ENCODE measurements at regions not wholly inside any gene's neighbourhood (a gene's known extent, or its start where the extent isn't known, plus 50 kb on each side); places are given as distances from the start of the nearest gene placed in this dataset.

- no peak for DNase-seq
Measured at GRCh38 chrX:99705701-99706100, 704.4 kb downstream of the PCDH19 start.

DNA sequence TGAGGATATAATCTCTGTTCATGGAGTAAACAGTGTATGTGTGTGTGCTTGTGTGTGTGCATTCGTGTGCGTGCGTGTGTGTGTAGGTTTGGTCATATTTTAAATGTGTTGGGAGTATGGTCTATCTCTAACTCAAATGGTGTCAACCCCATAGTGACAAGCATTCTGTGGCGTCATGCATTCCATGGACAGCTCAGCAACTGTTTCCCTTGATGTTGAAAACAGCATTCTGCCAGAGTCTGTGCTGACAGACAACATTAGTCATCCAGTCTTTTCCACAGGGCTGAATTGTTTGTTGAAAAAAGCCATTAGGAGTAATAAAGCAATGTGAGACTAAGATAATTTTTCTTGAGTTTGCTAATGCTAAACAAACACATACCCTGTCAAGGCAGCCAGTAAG is 706.6 kb downstream of the PCDH19 start:
- DNase-seq: peak; percentile 67

GRCh38 chrX:99698451-99698850 is 711.6 kb downstream of the PCDH19 start:
- no peak for DNase-seq

DNA sequence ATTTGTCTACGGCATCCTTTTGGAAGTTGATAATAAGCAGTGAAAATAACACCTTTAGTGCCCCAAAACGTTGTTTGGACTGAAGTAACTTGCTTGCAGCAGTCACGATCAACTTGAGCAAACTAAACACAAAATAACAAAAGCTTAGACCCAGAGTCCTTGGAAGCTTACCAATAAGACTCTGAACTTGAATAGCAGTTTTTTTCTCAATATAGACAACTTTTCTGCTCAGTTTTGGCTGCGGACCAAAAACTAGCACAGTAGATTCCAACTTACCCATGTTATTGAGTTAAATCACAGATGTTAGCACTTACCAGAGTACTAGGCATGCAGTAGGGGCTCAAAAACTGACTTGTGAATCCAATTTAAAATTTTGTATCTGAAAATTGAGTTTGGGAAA is 746.9 kb downstream of the PCDH19 start:
- no peak for DNase-seq

DNA sequence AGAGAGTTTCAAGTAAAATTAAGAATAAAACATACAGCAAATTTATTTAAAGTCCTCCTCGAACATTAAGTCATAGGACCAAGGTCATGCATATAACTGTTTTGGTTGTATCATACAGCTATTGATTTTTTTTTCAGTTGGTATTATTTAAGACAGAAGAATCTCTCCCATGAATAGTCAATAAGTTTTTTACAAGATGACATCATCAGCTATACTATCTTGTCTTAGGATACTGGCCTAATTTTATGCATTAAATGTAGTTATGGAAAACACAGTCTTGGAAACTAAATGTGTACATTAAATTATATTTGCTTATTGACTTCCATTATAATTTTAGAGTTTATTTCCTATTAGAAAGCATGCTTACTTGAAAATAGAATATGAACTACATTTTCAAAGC is 755.9 kb downstream of the PCDH19 start:
- DNase-seq: no peak

DNA sequence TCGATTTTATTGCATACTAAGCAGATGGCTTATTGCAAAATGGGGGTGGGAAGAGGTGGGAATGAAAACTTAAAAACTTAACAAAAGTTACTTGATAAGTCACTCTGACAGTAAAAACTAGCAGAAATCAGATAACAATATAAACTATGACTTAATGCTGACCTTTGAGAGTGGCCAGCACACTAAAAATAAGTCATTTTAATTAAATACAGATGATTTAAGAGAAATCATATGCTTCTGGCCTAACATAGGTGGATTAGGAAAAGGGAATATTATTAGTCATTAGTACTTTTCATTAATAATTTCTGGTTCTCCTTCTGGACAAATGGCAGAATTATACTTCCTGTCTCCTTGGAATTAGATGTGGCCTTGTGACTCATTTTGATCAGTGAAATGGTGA is 756.7 kb downstream of the PCDH19 start:
- DNase-seq: no peak

- DNase-seq: no peak
Measured at GRCh38 chrX:99613041-99613440, 797.0 kb downstream of the PCDH19 start.

DNA sequence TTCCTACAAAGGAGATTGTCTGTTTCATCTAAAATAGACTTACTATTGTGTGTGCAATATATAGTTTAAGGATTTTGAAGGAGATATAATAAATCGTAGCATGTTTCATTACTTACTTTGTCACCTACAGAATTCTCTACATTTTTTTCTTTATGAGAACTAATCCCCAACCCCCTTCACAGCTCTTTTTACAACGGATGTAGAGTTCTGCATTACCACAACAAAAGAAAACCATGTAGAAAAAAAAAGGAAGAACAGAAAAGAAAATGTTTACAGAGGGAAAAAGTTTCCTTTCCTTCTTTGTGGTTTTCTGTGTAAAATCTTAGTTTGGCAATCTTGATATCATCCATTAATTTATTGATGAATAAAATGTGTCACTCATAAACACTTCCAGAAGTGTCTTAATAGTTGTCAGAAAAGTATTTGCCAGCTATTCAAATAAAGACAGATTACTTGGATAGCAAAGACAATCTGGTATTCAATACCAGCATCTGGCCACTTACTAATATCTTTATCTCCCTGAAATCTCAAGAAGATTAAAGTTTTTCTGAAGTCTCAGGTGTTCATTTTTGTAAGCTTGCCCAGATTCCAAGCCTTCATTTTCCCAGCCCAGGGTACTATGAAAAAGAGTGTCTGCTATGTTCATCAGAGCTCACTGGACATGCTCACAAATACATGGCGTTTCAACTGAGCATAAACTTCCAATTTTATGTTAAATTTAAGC is 806.8 kb downstream of the PCDH19 start:
- no peak for DNase-seq

DNA sequence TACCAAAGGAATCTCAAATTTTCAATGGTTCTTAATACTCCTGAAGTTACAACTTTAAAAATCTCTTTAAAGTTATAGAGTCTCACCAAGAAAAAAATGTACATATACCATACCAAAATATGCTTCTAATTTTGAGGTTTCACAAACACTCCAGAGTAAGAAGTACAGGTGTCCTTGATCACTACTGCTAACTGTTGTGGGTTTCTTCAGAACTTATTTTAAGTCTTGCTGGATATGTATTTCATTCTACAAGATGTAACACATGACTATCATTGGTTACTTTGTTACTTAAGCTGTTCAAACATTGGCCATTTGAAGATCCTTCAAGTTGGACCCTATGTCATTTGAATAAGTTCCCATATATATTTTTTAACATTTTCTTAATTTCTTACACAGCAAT is 808.0 kb downstream of the PCDH19 start:
- no peak for DNase-seq

DNA sequence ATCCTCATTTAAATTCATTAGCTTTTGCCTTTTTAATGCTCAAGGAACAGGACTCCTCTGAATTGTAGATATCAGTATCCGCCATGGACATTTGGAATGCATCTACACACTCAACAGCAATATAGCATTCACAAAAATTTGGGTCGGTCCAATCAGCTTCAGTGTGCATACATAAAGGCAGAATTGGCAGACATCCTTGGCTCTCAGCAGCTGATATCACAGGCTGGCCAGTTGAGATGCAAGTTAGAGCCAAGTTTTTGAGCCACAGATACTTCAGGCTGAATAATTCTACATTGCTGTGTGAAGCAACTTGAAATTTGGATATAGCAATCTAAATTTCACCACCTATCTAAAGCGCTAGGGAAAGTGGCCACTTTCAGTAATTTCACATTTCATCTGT is 821.1 kb downstream of the PCDH19 start:
- no peak for DNase-seq

- DNase-seq: no peak
Measured at GRCh38 chrX:99572711-99573110, 837.4 kb downstream of the PCDH19 start.

GRCh38 chrX:99549381-99549780 is 860.7 kb downstream of the PCDH19 start:
- no peak for DNase-seq

DNA sequence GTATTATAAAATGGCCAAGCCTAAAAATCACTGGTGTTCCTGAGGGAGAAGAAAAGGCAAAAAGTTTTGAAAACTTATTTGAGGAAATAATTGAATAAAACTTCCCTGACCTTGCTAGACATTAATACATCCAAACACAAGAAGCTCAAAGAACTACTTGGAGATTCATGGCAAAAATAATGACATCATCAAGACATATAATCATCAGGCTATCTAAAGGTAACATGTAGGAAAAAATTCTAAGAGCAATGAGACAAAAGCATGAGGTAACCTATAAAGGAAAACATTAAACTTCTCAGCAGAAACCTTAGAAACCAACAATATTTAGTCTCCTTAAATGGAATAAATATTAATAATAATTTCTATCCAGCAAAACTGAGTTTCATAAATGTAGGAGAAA is 887.6 kb downstream of the PCDH19 start:
- DNase-seq: no peak

DNA sequence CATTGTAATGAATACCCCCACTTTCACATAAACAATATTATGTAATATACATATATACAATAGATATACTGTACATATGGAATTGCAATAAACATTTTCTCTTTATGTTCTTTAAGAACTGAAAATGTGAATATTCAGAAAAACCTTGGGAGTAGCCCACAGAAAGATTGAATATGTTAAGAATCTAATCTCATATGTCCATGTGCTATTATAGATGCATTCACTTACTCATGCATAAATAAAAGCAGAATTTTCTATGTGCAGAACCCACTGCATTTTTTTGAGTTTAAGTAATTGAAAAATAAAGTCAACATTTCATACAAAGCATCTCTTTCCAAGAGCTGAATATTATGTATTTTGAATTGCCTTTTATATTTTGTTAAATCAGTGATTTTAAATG is 902.3 kb downstream of the PCDH19 start:
- DNase-seq: no peak

- DNase-seq: no peak
Measured at GRCh38 chrX:99495453-99495852, 914.6 kb downstream of the PCDH19 start.

- no peak for DNase-seq
Measured at GRCh38 chrX:99494668-99495067, 915.4 kb downstream of the PCDH19 start.

DNA sequence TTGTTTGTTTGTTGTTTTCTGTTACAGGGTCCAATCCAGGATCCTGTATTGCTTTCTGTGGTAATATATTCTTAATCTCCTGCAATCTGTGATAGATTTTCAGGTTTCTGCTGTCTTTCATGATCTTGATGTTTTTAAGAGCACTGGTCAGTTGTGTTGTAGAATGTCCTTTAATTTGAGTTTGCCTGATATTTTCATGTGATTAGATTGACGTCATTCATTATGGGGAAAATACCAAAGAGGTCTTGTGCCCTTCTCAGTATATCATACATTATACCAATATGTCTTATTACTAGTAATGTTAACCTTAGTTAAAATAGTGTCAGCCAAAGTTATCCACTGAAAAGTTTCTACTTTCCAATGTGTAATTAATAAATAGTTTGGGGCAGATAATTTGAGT is 929.3 kb downstream of the PCDH19 start:
- no peak for DNase-seq

- DNase-seq: no peak
Measured at GRCh38 chrX:99469439-99469838, 940.6 kb downstream of the PCDH19 start.

- no peak for DNase-seq
Measured at GRCh38 chrX:99468993-99469392, 941.1 kb downstream of the PCDH19 start.

- DNase-seq: no peak
Measured at GRCh38 chrX:99461223-99461622, 948.9 kb downstream of the PCDH19 start.

- no peak for DNase-seq
Measured at GRCh38 chrX:99445336-99445735, 964.7 kb downstream of the PCDH19 start.

DNA sequence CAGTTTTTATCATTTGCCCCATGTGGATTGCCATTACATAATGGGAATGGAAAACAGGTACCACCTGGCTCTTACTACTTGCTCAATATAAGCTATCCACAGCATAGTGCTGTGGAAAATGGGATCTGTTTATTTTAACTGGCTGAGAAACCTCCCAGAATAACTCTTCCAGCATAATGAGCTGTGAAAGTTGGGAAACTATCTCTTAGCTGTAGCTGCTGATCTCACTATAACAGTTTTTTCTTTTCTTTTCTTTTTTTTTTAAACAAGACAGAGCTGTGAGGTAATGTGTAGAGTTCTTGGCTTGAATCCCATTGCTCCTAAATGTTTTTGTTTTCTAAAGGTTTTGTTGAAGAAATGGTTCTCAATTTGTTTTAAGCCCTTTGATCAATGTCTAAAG is 988.3 kb downstream of the PCDH19 start:
- no peak for DNase-seq

- no peak for DNase-seq
Measured at GRCh38 chrX:99415470-99415869, 994.6 kb downstream of the PCDH19 start.

- DNase-seq: no peak
Measured at GRCh38 chrX:99413317-99413716, 996.8 kb downstream of the PCDH19 start.

DNA sequence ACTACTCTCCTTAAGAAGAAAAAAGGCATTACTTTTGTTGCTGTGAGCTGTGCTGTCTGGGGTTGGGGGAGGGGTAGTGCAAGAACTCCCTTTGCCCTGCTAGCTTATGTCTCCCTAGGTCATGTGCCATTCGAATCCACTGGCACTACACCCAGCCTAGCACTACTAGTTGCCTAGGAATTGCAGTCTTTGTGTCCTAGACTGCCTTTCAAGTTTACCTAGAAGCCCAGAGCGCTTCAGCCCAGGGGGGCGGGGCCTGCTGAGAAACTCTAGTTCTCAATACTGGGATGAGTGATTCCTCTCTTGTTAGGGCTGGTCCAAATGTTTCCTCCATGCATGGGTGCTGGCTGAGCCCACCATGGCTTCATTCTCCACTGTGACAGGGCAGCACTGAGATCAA is 1011.5 kb downstream of the PCDH19 start:
- DNase-seq: no peak

DNA sequence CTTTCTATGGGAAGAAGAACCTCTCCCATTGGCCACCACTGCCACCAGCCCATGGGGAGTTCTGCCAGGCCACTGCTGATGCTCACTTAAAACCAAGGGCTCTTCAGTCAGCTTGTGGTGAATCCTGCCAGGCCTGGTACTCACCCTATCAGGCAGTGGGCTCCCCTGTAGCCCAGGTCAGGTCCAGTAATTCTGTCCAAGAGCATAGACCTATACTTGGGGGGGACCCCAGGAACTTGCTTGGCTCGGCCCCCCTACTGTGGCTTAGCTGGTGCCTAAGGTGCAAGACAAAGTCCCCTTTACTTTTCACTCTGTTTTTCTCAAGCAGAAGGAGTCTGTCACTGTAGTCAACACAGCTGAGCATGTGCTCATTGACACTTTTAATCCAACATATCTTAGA is 1012.2 kb downstream of the PCDH19 start:
- DNase-seq: no peak

All from islet precursor cell (in vitro differentiated cells).